HG02571 (cell line): ENCODE measurements at regions not wholly inside any gene's neighbourhood (a gene's known extent, or its start where the extent isn't known, plus 50 kb on each side); places are given as distances from the start of the nearest gene placed in this dataset.

Experiments
- ATAC-seq: cut with Tn5 transposase; IDR thresholded peaks from one replicate; pipeline ENCODE4 v1.9.1; 2021; ENCODE audit warnings: mild to moderate bottlenecking, moderate library complexity; ENCODE audit not compliant: unreplicated experiment

DNA sequence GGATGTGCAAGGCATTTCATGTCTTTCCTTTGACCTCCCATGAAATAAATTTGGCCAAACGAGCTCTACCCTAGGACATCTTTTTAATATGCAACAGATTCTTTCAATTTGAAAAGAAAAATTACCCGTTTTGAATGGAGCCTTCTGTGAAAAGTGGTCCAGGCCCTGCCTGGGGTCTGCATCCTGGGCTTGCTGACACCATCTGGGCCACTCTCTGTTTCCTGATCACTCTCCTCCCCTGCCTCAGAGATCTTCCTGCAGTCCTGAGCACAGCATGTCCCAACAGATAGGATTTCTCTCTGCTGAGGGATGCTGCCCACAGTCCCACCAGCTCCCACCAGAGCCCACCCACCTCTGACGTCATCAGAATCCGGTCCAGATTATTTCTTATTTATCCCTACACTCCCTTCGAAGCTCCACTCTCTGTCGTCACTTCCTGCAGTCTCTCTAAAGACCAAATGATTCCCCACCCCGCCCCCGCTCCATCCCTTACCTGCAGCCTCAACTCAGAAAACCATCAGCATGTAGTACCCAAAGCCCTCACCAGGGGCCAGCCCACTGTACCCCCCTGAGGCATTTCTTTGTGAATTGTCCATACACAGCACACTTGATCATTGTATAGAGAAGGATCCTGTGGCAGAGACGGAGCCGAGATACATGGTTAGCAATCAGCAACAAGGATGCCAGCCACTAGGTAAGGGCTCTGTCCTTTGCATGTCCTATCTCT, 192.1 kb upstream of the MGMT start:
- no peak for ATAC-seq

DNA sequence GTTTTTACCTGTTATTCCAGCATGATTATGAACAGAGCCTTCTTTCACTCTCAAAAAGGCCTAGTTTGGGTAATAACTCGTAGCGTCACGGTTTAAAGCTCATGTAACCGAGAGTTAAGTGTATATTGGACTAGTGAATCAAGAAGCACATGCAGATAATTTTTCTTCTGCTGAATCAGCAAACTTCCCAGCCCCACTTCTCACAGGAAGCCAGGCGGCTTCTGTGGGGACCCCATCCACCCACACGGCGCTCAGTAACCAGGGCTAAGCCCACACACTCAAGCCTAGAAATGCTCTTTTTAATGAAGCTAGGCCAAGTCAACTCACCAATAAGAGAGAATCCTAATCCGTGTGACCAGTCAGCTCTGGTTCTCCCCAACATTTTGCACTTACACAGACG, 191.2 kb upstream of the MGMT start:
- ATAC-seq: no peak

- no peak for ATAC-seq
Observed at GRCh38 chr10:129277084-129277483, 190.0 kb upstream of the MGMT start.

- ATAC-seq: no peak
Observed at GRCh38 chr10:129277841-129278240, 189.2 kb upstream of the MGMT start.

GRCh38 chr10:129278686-129279085, 188.4 kb upstream of the MGMT start:
- ATAC-seq: no peak

DNA sequence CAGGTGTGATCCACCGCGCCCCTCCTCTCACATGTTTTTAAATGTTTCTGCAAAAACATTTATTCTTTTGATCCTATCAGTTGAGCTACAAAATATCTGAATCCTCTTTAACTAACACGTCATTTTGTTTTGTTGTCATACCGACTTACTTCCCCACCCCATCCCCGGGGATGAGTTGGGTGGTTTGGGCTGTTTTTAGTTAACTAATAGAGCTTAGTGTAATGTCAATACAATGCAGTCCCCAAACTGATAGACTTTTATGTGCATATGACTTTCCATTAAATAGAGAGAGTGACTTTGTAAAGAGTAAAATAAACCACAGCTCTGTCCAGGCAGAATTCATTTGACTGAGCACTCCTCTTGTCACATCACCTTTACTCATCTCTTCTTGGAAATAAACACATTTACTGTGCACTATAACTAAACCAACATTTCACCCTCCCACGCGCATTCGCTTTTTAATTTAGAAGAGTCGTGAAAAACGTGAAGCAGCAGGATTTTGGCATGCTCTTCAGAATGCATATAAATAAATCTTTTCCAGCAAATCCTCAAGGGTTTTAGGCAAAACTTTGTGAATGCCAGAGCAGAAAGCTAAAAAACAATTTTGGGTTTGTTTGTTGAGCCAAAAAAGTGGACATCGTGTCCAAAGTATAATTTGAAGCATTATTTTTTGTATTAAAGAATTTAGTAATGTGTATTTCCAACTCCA, 187.4 kb upstream of the MGMT start:
- no peak for ATAC-seq

- ATAC-seq: no peak
Observed at GRCh38 chr10:129280155-129280502, 186.9 kb upstream of the MGMT start.

GRCh38 chr10:129280908-129281586, 186.0 kb upstream of the MGMT start:
- ATAC-seq: no peak

DNA sequence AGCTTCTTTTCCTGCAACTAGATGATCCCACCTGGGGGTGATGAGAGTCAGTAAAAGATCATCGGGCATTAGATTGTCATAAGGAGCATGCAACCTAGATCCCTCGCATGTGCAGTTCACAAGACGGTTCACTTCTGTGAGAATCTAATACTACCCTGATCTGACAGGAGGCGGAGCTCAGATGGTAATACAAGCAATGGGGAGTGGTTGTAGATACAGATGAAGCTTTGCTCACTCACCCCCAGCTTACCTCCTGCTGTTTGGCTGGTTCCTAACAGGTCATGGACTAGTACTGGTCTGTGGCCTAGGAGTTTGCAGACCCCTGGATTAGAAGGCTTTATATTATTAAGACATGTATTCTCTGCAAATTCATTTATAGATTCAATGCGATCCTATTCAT, 181.6 kb upstream of the MGMT start:
- ATAC-seq: no peak

GRCh38 chr10:129288999-129289584, 177.9 kb upstream of the MGMT start:
- no peak for ATAC-seq

DNA sequence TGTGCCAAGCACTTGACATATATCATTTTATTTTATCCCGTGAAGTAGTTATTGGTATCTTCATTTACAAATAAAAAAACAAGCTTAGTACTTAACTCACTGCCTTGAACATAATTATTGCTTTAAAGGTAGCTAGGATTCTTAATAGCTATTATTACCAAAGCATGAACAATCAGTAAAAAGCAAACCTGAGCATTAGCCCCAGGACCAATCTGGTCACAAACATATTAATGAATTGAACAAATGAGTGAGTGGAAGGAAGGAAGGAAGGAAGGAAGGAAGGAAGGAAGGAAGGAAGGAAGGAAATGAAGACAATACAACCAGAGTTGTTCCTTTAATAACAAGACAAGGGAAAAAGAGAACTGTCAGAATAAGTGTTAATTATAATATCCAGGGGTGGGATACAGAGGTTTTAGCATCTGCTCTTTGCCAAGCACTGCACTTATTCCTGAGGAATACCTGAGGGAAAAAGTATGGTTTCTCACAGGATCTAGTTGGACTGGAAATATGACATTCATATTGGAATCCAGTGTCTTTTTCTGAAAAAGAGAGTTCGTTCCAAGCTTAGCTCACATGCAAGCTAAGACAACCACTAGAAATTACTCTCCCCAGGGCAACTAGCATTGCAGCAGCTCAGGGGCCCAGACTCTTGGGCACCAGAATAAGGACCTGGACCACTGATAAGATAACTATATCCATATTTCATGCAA, 172.9 kb upstream of the MGMT start:
- ATAC-seq: no peak

DNA sequence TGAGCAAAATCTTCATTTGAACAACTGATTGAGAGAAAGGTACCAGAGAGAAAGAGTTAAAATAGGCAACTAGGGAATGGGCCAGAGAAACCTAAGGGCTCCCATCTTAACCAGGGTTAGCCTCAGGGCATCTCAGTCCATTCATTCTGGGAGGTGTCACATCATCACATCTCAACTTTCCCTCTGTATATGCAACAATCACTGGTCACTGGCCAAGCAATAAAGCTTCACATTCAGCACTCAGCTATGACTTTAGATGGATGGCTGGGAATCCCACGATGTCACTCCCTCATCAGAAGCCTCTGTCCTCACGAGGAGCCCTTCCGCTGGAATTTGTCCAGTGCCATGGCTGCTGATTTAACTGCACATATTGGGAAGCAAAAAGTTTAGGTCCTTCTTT, 172.1 kb upstream of the MGMT start:
- no peak for ATAC-seq

GRCh38 chr10:129305046-129305445, 162.0 kb upstream of the MGMT start:
- ATAC-seq: no peak

GRCh38 chr10:129307141-129307540, 159.9 kb upstream of the MGMT start:
- no peak for ATAC-seq

GRCh38 chr10:129308953-129309564, 158.0 kb upstream of the MGMT start:
- no peak for ATAC-seq

DNA sequence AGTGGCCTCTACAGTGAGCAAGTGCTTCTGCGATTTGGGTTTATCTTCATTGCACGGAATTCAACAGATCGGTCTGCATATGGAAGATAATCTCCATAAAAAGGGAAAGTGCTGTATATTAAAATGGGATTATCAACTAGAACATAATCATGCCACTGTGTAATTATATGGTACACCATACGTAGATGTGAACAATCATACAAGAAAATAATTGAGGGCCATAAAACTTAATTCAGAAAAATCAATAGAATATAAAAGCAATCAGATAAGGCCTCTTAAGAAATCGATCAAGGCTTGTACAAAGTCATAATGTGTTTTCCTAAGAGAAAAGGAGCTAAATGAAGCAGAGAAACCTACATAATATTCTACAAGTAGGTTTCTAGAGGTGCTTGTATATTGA, 157.5 kb upstream of the MGMT start:
- ATAC-seq: no peak

- no peak for ATAC-seq
Observed at GRCh38 chr10:129310881-129311280, 156.2 kb upstream of the MGMT start.

DNA sequence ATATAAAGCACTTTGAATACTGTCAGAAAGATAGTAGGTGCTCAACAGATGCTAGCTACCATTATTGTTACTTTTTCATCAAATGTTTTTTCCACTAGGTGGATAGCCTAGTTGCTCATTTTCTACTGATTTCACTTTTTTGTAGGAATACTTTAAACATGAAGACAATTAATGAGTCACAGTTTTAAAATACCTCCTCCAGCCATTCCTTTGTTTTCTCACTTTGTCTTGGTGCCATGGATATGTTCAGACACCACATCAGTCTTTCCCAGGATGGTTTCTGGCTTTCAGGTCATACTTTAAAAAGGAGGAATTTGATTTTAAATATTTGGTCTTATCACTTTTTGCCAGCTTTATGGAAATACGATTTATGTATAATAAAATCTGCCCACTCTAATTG, 147.1 kb upstream of the MGMT start:
- no peak for ATAC-seq

GRCh38 chr10:129320340-129320739, 146.7 kb upstream of the MGMT start:
- no peak for ATAC-seq

DNA sequence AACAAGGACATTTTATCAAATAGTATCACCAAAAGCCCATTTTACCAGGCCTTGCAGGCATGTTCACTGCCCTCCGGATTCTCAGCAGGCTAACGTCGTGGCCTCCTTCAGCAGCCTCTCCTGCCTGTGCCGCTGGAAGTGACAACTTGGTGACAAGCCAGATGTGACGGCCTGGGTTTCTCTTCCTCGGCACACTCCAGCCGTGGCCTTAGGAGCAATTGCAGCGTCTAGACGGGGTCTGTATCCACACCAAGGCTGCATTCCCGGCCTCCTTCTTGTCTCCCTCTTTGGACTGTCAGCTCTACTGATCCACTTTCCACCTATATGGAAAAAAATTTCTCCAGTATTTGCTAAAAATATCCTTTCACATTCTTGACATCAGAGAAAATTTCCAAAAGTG, 145.3 kb upstream of the MGMT start:
- no peak for ATAC-seq
